Smooth muscle cell of the brain vasculature (primary cell): ENCODE measurements at regions not wholly inside any gene's neighbourhood (a gene's known extent, or its start where the extent isn't known, plus 50 kb on each side); places are given as distances from the start of the nearest gene placed in this dataset.
"Not testable (repeated sequence)": the region's sequence is repeated elsewhere in the genome, so short reads cannot be mapped to it uniquely, and the experiment has no call there.

ENCODE experiments used
- DNase-seq: peaks from one replicate; pipeline ENCODE4 v3.0.0-alpha.2; 2012; ENCODE audit warnings: low read depth, low spot score

- no peak for DNase-seq
These were observed 93.6 kb upstream of the NEDD9 start for GRCh38 chr6:11326116-11326515.

DNA sequence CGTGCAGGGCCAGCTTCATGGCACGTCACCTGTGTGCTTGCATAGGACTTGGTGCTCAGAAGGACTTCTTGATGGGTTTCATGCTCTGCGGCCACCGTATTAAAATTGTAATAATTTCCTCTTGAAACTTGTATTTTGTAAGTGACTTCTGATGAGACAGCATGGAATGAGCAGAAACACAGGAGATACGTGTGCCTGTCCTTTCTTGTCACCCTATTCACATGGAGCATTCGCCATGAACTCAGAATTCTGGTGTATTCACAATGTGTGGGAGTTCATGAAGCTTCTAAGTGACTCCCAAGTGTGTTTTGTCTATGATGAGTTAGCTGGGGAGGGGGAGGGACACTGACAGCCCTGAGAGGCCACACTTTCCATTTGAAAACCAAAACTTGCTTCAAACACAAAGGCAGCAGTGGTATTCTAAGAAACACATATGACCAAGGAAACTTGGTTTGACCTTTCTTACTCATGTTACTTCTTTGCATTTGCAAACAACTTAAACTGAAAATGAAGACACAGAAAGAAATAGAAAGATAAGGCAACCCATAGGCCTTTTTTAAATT is 92.1 kb upstream of the NEDD9 start:
- no peak for DNase-seq

DNA sequence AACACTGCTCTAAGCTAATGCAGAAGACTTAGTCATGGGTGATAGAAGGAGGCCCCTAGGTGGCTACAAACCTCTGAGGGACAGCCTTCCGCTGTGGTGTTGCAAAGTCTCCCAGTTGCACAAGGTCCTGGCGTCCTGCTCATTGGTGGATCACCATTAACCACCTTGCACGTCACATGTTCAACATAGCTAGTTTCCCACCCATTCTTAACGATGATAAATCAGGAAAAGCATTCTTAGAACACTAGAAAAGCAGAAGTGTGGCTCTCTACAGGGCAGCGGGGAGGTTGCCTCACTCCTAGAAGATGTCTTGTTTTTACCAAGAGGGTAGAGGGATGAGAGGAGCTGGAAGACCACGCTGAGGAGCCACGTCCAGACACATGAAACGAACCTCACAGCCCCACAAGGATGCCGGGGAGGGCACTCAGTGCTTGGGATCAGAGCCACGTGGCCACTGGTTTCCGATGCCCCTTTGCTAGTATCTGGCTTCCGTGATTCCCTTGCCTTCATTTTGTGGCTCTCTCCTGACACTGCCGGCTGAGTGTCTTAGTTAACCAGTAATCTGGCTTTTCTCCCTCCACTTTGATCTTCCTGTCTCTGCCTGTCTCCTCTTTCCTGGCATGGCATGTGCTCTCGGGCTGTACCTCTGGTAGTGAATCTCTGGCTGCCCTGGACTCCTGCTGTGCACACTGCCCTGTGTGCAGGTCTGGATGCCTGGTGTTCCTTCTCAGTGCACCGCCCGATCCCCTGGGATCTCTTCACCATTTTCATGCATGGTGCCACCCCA is 91.4 kb upstream of the NEDD9 start:
- no peak for DNase-seq

DNA sequence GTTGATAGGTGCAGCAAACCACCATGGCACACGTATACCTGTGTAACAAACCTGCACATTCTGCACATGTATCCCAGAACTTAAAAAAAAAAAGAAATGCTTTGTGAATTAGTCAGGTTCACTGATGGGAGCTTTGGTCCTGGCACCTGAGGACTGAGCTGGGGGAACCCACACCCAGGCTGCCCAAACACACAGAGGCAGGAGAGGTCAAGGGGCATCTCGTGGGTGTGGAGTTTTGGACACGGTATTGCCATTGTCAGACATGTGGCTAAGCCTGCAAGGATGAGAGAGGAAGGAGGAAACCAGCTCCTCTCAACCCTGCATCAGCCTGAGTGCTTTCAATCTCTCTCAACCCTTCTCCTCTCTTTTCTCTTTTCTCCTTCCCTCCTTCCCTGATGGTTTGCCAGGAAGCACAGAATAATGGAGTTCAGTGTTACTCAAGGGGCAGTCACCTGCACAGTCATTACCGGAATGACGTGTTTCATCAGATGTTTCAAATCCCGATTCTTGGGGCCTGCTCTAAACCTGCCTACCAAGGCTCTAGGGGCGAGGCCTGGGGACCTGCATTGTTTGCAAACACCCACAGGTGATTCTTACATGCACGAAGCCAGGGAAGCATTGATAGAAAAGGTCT is 89.9 kb upstream of the NEDD9 start:
- DNase-seq, result no peak

DNA sequence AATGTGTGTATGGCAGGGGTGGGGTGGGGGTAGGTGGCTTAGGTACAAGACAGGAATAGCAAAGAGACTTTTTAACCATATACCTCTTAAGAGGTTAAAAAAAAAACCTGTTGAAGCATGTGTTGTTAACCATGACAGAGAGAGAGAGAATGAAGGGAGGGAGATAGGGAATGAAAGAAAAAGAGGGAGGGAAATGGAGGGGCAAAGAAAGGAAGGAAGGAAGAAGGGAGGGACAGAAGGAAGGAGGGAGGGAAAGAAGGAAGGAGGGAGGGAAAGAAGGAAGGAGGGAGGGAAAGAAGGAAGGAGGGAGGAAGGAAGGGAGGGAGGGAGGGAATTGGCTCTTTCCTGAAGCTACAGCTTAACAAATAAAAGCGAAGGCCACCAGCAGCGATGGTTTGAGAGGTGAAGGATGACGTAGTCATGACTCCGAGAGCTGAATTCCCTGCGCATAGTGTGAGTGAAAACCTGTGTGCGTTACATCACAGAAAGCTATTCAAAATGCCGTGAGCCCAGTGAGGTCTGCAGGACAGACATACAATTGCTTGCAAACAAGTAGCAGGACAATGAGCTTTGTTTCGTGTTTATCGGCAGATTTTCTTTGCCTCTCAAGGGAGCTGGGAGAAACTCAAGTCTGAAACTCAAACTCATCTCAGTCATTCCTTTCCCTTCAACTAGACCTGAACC is 88.6 kb upstream of the NEDD9 start:
- DNase-seq, result no peak

DNA sequence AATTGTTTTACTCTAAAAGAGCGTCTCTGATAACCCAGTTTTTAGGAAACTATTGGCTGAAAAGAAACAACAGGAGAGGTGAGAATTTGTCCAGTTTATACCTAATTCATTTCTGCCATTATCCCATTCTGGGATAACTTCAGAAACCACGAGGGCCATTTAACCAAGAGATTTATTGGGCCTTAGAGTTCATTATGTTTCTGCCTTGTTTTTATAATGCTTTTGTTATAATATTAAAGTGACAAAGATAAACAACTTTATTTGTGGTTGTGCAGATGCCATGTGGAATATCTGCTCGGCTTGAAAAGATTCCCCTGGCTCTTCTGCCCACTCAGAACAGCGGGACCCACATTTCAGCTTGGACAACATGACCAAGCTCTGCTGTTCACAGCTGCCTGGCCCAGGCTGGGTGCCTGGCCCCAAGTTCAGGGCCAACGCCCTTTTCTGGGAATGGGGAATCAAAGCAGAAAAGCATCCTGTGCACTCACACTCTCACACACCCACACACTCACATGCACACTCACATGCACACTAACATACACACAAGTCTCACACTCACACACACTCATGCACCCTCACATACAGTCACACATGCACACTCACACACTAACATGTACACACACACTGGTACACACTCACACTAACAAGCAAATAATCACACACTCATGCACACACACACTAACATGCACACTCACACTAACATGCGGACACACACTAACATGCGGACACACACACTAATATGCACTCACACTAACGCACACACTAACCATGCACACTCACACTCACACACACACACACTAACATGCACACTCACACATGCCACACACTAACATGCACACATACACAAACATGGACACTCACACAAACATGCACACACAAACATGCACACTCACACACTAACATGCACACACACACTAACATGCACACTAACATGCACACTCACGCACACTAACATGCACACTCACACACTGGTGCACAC is 86.7 kb upstream of the NEDD9 start:
- peak; percentile 7 for DNase-seq

GRCh38 chr6:11317885-11318771 is 85.7 kb upstream of the NEDD9 start:
- DNase-seq, result peak; percentile 83

- DNase-seq, result peak; percentile 62
These were observed 83.4 kb upstream of the NEDD9 start for GRCh38 chr6:11315743-11316437.

- no peak for DNase-seq
These were observed 80.7 kb upstream of the NEDD9 start for GRCh38 chr6:11313207-11313606.

DNA sequence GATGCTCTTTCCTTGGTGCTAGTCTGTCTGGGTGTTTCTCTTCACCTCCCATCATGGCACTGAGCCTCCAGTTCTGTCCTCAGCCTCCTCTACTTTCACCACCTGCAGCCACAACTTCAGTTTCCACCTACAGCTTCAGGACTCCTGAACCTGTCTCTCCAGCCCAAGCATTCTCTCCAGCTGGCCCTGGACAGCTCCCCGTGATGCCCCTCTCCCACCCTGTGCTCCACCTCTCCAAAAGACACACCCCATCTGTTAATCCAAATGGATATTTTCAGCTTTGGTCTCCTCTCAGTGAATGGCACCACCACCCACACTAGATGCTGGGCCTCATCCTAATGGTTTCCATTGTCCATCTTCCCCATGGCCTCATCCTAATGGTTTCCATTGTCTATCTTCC is 79.5 kb upstream of the NEDD9 start:
- no peak for DNase-seq

- DNase-seq, result no peak
These were observed 77.6 kb upstream of the NEDD9 start for GRCh38 chr6:11309947-11310665.

- no peak for DNase-seq
These were observed 74.8 kb upstream of the NEDD9 start for GRCh38 chr6:11307226-11307625.

DNA sequence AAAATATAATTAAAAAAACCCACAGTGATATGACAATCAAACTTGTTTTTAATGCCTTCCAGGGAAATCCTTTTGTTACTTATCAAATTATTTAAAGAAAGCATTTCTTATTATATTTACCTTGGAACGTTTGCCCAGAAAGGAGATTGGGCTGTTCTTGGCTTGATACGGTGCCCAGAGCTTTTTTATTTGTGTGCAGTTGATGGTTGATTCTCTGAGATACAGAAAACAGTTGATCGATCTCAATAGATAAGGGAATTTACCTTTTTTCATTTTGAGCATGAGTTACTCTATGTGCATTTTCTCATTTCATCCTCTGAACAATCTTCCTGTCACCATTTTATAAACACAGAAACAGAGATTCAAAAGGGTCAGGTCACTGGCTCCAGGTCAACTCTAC is 72.5 kb upstream of the NEDD9 start:
- DNase-seq, result no peak

DNA sequence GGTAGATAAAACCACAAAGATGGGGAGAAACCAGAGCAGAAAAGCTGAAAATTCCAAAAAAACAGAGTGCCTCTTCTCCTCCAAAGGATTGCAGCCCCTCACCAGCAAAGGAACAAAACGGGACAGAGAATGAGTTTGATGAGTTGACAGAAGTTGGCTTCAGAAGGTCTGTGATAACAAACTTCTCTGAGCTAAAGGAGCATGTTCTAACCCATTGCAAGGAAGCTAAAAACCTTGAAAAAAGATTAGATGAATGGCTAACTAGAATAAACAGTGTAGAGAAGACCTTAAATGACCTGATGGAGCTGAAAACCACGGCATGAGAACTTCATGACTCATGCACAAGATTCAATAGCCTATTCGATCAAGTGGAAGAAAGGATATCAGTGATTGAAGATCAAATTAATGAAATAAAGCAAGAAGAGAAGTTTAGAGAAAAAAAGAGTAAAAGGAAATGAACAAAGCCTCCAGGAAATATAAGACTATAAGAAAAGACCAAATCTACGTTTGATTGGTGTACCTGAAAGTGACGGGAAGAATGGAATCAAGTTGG is 67.5 kb upstream of the NEDD9 start:
- DNase-seq, result not testable (repeated sequence)

- not testable (repeated sequence) for DNase-seq
These were observed 66.9 kb upstream of the NEDD9 start for GRCh38 chr6:11299421-11299784.

GRCh38 chr6:11298651-11299420 is 66.4 kb upstream of the NEDD9 start:
- peak; percentile 63 for DNase-seq

DNA sequence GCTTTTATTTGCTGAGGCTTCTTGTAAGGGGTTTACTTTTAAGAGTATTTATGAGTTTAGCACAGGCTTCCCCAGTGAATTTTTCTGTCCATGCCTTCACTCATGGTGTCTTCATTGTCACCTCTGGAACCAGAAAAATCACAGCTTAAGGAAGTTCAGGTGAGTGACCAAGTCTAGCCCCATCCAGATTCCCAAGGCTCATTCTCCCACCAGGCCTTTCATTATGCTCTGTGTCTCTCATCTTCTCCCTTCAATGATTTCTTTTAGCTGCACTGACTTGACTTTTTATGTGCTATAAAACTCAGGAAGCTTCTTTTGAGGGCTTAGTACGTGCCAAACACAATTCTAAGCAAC is 64.9 kb upstream of the NEDD9 start:
- no peak for DNase-seq
